ENCODE measurements at regions not wholly inside any gene's neighbourhood (a gene's known extent, or its start where the extent isn't known, plus 50 kb on each side); places are given as distances from the start of the nearest gene placed in this dataset.

DNA sequence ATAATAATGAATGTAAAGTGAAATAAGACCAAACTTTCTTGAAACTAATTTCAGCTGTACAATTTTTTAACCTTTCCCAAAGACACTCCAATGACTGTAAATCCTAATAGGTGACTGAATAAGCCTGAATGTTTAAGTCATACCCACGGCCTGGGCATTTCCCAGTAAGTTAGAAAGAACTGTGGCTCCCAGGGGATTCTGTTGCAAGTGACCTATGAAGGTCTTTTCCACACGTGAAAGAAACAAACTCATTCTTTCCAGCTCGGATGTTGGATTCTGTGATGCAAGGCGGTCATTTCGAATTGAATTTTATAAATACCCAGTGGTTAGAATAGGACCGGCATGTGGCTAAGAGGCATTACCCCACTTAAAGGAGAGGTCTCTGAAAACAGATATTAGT is 1134.4 kb downstream of the GALC start:
- DNase-seq: no peak

DNA sequence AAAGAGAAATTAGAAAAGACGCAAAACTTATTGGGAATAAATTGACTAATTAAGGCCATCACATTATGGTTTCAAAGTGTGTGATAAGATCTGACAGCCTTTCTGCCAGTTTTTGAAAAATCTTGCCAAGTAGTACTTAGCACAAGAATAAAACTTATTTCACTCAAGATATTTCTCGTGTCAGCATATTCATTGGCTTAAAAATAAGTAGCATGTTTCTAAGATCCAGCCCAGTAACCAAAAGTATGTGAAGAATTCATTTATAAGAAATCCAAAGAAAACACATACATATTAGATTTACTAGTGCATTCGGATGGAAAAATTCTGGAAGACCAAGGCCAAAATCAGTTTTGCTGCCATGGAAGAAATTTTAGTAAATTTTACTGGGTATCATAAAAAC is 1135.0 kb downstream of the GALC start:
- no peak for DNase-seq

DNA sequence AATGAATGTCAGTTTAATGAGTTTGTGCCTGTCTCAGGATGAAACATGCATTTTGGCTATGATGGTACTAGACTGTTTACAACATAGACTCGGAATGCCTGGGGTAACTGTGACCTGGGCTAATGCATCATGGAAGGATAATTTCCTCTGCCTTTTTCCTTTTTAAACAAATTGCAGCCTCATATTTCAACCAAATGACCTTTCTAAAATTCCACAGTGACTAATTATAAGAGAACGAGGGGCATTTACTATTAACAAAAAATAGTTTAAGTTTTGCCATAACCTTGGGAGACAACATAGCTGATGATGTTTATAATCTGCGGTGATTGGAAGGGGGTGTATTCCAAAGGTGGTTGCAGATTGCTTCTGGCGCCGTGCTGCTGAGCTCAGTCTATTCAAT is 1140.5 kb downstream of the GALC start:
- DNase-seq: no peak

DNA sequence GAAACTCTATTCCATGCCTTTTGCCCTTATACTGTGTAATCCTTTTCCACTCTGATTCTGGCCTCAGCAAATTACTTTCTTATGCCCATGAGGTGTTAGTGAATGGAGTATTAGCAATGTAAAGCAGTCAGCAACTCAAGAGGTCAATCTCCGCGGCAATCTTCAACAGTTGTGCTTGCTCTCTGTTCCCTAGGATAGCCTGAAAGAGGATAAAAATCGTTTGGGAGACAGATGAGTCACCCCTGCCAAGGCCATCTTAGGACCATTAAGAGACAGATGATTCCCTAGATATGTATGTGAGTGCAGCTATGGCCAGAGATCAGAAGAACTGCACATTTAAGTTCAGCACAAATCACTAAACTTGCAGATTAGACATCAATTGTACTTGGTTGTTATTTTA is 1145.8 kb downstream of the GALC start:
- DNase-seq: no peak

DNA sequence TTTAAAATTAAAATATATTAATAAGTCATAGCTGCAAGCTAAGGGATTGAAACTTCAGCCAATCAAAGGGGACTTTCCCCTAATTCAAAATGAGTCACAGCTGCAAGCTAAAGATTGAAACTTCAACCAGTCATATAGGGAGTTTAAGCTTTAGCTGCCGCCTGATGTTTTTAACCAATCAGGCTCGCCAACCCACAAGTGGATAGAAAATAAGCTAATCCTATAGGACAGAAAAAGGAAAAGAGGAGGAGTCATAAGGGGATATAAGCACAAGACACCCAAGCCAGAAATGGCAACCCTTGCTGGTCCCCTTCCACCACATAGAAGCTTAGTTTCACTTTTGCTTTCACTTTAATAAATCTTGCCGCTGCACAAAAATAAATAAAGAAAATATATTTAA is 1154.6 kb downstream of the GALC start:
- DNase-seq: peak in 1 of 2 experiments; percentile 12

DNA sequence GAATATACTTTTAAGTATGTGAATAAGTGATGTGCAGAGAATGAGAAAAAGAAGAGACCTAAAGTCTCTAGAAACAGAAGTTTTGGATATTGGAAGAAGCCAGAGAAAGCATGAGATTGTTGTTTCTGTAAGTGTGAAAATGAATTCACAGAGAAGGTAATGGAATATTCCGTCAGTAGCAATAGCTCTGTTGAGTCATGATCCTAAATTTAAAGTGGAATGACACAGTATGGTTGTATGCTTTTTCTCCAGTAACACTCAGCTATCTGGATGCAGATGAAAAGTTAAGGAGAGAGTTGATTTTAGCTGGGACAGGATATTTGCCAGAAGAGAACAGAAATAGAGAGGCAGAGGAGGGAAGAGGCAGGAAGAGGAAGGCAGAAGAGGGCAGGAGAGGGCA is 1166.3 kb downstream of the GALC start:
- no peak for DNase-seq

DNA sequence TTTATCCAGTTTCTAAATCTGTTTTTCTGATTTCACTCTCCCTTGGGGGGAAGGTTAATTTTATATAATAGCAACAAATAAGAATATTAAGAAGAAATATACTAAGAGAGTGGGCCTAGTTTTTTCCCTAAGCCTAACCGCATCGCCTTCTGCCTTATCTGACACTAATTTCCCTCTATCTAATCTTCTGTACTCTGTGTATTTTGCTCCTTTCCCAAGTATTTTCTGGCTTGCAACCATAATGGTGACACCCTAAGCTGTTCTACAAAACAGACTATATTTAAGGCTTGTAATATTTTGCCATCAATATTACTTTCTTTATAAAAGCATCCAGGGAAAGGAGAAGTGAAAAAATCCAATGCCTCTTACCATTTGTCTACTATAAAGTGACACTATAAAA is 1168.8 kb downstream of the GALC start:
- no peak for DNase-seq

DNA sequence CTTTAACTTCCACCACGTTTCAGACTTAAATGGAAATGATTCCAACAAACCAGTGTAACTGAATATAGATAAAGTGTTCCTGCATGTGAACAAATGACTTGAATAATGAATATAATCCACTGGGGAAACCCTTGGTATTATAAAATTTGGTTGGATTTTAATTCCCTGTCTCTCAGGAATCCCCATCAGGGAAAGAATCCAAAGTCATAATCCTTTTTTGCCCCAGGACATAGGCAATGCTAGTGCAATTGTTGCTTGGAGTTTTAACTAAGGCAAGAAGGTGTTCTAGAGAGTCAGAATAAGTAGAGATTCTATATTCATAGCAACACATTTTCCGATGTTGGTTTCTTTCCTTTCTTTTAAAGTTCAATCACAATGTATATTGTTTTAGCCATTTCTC is 1169.4 kb downstream of the GALC start:
- no peak for DNase-seq

DNA sequence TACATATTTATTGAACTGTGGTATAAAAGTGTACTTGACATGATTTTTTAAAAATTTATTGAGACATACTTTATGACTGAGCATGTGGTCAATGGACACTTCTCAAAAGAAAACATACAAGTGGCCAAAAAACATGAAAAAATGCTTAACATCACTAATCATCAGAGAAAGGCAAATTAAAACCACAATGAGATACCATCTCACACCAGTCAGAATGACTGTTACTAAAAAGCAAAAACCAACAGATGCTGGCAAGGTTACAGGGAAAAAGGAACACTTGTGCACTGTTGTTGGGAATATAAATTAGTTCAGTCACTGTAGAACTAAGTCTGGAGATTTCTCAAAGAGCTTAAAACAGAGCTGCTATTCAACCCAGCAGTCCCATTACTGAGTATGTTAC is 1177.6 kb downstream of the GALC start:
- DNase-seq: no peak

DNA sequence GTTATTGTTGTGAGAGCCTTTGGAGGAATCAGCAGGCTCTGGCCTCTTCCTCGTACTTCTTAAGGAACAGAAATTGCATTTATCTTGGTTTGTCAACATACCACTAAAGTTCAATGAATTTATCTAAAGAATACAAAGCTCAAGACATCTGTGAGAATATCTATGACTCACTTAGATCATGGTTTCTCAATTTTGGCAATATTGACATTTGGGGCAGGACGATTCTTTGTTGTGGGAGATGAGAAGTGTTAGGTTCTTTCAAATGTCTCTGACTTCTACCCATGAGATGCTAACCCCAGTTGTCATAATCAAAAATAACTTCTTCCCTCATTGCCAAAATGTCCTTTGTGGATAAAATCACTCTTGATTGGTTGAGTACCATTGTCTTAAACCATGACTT is 1190.3 kb downstream of the GALC start:
- DNase-seq: no peak

DNA sequence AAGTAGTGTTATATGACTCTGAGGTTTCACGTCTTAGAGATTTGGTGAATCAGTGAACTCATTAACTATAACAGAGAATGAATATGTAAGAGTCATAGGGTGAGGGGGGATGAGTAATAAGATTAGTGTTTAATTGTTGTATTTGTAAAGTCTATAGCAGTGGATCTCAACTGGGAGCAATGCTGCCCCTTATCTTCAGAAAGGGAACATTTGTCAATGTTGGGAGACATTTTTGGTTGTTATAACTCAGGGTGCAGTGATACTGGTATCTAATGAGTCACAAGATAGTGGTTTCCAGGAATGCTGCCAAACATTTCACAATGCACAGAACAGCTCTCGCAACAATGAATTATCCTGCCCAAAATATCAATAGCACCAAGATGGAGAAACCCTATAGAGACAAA is 1193.7 kb downstream of the GALC start:
- DNase-seq: no peak

DNA sequence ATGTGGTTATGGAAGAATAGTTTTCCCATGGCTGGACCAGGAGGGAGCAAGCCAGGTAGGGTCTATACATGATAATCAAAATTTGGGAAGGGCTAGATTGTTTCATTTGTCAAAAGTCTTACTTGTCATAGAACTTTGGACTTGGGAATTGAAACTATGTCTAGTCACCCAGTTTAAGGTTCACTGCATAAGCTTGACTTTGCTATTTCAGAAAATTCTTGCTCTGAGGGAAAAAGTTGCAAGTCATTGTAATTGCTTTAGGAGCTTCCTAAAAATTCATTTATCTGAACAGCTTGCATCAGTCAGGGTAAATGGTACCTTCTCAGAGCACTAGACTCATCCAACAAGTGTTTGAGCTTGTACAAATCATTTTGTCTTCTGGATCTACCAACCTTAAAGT is 1194.7 kb downstream of the GALC start:
- no peak for DNase-seq

DNA sequence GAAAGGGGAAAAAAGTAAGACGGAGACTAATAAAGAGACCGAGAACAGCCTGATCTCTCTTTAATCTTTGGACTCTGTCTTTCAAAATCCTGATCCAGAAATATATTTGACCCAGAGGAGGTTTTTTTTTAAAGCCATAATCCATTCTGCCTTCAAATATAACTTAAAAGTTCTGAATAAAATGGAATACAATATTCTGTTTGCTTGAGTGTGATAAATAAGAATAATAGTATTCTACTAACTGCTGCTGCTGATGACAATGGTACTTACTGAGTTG is 1196.0 kb downstream of the GALC start:
- no peak for DNase-seq

DNA sequence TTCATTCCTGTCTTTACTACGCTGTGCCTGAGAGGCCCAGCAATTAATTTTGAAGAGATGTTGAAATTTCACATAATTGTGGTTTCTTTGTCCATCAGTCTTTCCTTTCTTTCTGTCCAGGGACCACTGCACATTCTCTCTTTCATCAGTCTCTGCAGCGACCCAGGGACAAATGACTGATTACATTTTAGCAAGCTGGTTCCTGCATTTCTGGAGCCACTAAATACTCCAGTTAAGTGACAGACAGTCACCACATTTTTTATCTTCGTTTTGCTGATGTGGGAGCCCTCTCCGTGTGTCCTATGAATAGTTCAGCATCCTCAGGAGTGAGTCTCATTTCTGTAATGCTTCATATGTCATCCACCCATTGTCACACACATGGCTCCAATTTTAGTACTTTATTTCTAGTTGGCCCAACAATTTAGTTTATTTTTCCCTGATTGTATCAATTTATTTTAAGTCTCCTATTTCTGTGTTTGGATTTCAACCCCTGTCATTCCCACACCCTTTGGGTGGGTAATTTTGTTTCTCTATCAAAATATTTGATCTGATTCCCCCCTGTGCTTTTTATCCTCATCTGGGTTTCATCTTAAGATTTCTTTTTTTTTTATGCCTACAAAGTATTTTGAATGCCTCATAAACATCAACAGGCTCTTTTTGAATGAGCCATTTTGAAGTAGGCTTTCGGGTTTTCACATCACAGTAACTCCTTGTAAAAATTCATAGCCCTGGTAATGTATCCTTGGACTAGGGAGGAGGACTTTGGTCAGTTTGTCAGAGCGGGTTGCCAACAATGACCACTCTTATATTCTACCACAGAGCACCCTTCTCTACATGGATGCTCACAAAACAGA is 1196.5 kb downstream of the GALC start:
- no peak for DNase-seq

DNA sequence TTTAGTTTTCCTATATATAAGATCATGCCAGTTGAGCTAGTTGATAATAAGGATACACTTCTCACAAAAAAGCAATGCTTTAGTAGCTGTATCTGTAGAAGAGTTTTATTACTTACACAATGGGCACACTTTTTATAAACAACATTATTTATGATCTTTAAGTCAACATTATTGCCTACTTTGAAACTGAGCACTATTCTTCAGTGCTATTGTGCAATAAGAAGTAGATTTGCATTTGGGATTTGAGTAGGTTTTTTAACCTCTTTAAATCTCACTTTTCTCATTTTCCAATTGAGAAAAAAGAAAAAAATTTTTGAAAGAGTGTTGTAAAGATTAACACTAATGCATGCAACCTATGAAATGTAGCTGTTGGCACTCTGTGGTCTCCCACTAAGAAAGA is 1198.3 kb downstream of the GALC start:
- DNase-seq: no peak

DNA sequence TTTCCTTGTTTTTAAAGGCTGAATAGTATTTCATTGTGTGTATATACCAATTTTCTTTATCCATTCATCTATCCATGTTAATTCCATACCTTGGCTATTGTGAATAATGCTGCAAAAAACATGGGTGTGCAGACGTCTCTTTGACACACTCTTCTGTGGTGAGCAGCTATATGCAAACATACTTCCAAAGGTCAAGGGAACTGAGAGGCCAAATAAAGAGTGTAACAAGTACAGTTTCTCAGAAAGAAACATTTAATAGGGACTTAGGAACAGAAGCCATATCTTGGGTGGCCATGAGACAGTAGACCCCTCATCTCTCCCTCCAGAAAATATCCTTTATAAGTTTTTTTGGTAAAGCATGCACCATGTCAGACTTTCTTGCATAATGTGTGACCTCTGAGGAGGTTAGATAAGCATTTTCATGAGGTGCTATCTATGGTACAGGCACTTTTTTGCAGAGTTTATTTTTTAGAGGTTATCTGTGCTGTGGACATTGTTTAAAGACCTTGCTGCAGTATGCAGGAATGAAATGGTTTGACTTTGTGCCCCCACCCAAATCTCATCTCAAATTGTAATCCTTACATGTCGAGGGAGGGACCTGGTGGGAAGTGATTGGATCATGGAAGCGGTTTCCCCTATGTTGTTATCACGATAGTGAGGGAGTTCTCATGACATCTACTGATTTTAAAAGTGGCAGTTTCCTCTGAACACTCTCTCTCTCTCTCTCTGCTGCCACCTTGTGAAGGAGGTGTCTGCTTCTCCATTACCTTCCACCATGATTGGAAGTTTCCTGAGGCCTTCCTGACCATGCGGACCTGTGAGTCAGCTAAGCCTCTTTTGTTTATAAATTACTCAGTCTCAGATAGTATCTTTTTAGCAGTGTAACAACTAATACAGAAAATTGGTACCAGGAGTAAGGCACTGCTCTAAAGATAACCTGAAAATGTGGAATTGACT is 1202.3 kb downstream of the GALC start:
- no peak for DNase-seq

DNA sequence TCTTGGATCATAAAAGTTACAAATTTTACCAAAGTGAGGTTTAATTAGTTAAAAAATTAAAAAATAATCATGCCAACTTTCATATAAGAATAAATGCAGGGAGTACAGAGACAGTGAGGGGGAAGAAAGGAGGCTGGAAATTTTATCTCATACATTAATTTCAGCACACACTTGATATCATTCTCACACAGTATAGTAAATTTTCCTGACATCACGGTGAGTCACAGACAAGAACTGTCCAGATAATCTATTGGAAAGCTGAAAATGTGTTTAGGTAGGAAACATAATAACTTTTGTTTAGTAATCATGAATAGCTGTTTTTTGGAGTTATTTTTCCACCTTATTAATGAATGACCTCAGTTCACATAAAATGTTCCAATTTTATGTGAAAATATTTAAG is 1204.8 kb downstream of the GALC start:
- no peak for DNase-seq

DNA sequence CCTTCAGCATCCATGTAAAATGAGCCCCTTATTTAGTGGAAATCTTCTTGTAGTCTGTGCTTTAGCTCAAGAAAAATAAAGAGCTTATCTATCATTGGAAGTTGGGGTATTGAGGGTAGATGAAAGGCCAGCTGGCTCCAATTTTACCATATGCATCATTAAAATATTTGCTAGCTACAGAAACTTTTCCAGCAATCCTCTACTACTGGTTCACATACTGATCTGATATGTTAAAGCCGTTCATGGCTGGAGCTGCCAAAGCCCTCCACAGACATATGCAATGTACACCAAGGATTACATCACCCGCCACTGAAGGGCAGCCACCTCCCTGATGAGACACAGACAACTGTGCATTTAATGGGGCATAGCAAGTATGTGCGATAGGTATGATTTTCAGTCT is 1205.3 kb downstream of the GALC start:
- no peak for DNase-seq

DNA sequence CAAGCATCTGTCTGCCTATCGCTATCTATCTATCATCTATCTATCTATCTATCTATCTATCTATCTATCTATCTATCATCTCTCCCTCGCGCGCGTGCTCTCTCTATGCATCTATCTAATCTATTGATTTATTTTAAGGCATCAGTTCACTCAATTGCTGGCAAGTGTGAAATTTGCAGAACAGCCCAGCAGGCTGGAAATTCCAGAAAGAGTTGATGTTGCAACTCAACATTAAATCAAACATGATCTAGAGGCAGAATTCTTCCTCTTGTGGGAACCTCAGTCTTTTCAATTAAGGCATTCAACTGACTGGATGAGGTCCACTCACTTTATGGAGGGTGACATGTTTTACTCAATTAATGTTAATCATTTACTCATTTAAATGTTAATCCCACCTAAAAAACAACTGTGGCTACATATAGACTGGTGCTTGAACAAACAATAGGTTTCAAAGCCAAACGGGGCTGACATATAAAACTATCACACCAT is 1210.8 kb downstream of the GALC start:
- no peak for DNase-seq

DNA sequence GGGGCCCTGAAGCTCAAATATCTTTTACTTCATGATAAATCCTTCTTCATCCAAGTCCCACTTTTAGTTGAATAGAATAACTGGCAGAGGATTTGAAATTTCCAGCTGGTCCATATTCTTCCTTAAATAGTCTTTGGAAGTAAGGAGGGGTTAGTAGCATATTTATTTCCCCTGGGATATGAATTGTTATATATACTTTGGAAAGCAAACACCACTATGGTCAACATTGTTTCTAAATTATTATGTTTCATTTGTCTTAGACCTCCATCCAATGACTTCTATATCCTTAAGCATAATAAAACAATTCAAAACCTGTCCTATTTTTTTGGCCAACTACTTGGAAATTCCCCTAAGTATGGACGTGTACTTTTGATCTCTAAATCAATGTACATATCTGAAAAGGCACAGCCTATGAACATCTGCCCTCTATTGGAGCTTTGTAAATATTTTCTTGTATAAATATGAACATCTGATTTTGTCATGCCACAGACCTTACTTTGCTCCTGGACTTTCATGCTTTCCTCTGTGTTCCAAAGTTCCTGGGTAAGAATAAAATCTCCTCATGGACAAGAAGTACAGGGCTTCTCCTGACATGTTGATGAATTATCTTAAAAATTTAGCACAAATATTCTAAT is 1212.0 kb downstream of the GALC start:
- DNase-seq: no peak

DNA sequence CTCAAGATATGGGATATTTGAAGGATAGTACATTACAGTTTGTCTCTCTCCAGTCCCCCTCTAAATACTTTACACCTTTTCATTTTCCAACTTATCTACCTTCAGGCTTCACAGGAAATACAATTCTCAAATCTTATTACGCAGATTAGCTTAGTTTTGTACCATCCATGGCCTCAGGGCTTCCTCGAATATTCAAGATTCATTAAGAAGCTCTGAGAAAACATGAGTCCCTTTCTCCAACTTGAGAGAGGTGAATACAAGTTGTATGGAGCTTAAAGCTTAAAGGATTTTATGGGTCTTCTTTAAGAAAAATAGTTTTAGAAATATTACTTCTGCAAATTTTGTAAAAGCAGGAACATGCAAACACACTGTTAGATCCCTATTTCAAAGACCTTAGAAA is 1212.5 kb downstream of the GALC start:
- no peak for DNase-seq

DNA sequence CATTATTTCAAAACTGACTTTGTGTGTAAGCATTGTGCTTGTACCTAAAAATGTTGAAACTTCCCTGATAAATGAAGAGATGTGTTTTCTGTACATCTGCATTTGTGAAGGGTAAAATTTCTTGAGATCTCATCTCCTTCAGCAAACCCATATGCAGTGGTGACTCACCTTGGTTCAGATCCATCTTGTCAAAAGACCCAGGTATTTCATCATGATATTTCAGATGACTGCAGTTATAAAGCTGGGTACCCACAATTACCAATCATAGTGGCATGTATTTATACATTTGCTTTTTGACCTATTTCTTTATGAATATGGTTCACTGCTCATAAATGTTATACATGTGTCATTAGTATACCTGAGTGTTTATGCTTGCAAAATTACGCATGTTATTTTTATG is 1213.6 kb downstream of the GALC start:
- no peak for DNase-seq

DNA sequence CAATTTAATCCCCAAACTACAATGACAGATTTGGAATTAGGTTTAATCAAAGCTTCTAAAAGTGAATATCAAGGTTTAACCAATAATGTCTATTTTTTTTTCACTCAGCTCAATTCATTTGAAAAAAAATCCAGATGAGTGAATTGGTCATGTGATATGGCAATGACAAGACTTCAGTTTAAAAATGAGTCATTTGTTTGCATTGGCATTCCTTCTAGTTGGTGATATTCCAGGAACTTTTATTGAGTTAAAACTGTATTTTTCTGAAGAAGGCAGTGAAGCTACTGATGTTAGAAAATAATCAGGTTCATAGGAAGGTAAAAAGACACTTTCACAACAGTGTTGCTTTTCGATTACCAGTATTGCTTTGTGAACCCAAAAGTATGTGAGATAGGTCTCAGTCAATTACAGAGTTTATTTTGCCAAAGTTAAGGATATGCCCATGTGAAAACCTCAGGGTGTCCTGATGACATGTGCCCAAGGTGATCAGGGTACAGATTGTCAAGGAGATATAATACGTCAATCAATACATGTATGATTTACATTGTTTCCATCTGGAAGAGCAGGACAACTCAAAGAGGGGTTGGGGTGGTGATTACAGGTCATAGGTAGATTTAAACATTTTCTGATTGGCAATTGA is 1214.9 kb downstream of the GALC start:
- DNase-seq: no peak

All from activated T-cell treated with anti-CD3 and anti-CD28 coated beads, Interleukin-2, amount 50 U/mL, for 48 hours (primary cell).